T-cell (primary cell): ENCODE measurements at regions not wholly inside any gene's neighbourhood (a gene's known extent, or its start where the extent isn't known, plus 50 kb on each side); places are given as distances from the start of the nearest gene placed in this dataset.
"Not testable (repeated sequence)": the region's sequence is repeated elsewhere in the genome, so short reads cannot be mapped to it uniquely, and the experiment has no call there.

Source experiments
- ATAC-seq, 4 experiments: fragments of 200-7000 bp in 3 of 4; fragments of 150-1000 bp in 1 of 4; cut with Tn5 transposase; replicated peaks in 1 of 4; 1 replicate in 3 of 4; 2 replicates in 1 of 4; pipeline ENCODE4 v1.10.0; 2021; ENCODE audit warnings: moderate library complexity in 3 of 4, mild to moderate bottlenecking in 2 of 4, moderate number of reproducible peaks in 1 of 4
- CTCF ChIA-PET, 2 donors: fragments of 300-600 bp; sonication (Branson Sonifier 250); formaldehyde crosslinking; loops; one replicate each; lab custom pipeline; 2022; ENCODE audit warnings: antibody characterized with exemption in 2 of 2; lab: Charles Lee
- POLR2A ChIA-PET, 2 donors: fragments of 300-600 bp; sonication (Branson Sonifier 250); formaldehyde crosslinking; loops; one replicate each; lab custom pipeline; 2022; ENCODE audit warnings: antibody characterized with exemption in 2 of 2; lab: Charles Lee
- DNase-seq, 35 experiments: peaks; one replicate each; pipeline versions ENCODE4 v3.0.0 to v3.0.0-alpha.2; 2013 to 2023
- H3K27ac ChIP-seq: one replicate; pipeline ENCODE4 v1.5.1; 2013; ENCODE audit warnings: low read length
- H3K27me3 ChIP-seq, 2 experiments: replicated peaks in 1 of 2; 1 replicate in 1 of 2; 2 replicates in 1 of 2; pipeline versions ENCODE4 v1.6.1 to v1.7.0; 2013; ENCODE audit warnings: low read length in 1 of 2, mixed read lengths in 1 of 2; ENCODE audit not compliant: control insufficient read depth in 2 of 2, insufficient read depth in 2 of 2; ENCODE audit errors: extremely low read depth in 1 of 2
- H3K36me3 ChIP-seq, 2 donors: 1 replicate in 1 of 2; 2 replicates in 1 of 2; pipeline versions ENCODE4 v1.6.1 to v1.7.0; 2013; ENCODE audit warnings: low read length in 1 of 2; ENCODE audit not compliant: control insufficient read depth in 2 of 2, insufficient read depth in 1 of 2; ENCODE audit errors: extremely low read depth in 1 of 2
- H3K4me1 ChIP-seq, 2 experiments: 1 replicate in 1 of 2; 2 replicates in 1 of 2; pipeline versions ENCODE4 v1.6.1 to v1.7.0; 2013; ENCODE audit warnings: low read length in 2 of 2, mixed read lengths in 1 of 2; ENCODE audit not compliant: insufficient read depth in 2 of 2, control insufficient read depth in 1 of 2; ENCODE audit errors: extremely low read depth in 1 of 2
- H3K4me3 ChIP-seq, 2 donors: 1 replicate in 1 of 2; 2 replicates in 1 of 2; pipeline versions ENCODE4 v1.5.1 to v1.7.0; 2013; ENCODE audit warnings: mild to moderate bottlenecking in 2 of 2, low read length in 1 of 2, moderate library complexity in 1 of 2; ENCODE audit not compliant: control insufficient read depth in 1 of 2; ENCODE audit errors: extremely low read depth in 1 of 2
- H3K9me3 ChIP-seq: 2 replicates; pipeline ENCODE4 v1.7.0; 2013
- H3K27ac Mint-ChIP-seq, 2 donors: one replicate each; pipeline ENCODE4 v1.8.0; 2020 to 2021; ENCODE audit warnings: mild to moderate bottlenecking in 2 of 2, mixed read lengths in 2 of 2
- H3K27me3 Mint-ChIP-seq, 2 donors: one replicate each; pipeline ENCODE4 v1.8.0; 2021 to 2022; ENCODE audit warnings: mixed read lengths in 2 of 2
- H3K36me3 Mint-ChIP-seq: one replicate; pipeline ENCODE4 v1.8.0; 2021; ENCODE audit warnings: mixed read lengths
- H3K4me1 Mint-ChIP-seq, 3 donors: one replicate each; pipeline ENCODE4 v1.8.0; 2020 to 2022; ENCODE audit warnings: mixed read lengths in 3 of 3, mild to moderate bottlenecking in 1 of 3
- H3K4me3 Mint-ChIP-seq, 3 donors: one replicate each; pipeline ENCODE4 v1.8.0; 2020 to 2022; ENCODE audit warnings: mild to moderate bottlenecking in 3 of 3, mixed read lengths in 3 of 3, moderate library complexity in 3 of 3
- H3K9me3 Mint-ChIP-seq, 3 donors: one replicate each; pipeline ENCODE4 v1.8.0; 2020 to 2022; ENCODE audit warnings: mixed read lengths in 3 of 3
- WGBS: methylation state at CpG from one replicate; pipeline ENCODE4 v1.1.5; 2013; ENCODE audit warnings: missing lambda C conversion rate; ENCODE audit not compliant: insufficient coverage; 5-methylcytosine and 5-hydroxymethylcytosine counted together

GRCh38 chr4:134848681-134849080, 647.1 kb upstream of the PABPC4L start:
- H3K9me3 ChIP-seq: no peaks in the 10 kb centered on the region
- H3K4me1 ChIP-seq: no peaks in the 10 kb centered on the region
- H3K36me3 ChIP-seq: no peaks in the 10 kb centered on the region
- H3K27ac ChIP-seq: no peak overlapping the region
- Mint-ChIP-seq H3K27me3 (no peaks in the 10 kb centered on the region), H3K9me3 (peaks cover 4 to 14% (median 6%) of the 10 kb centered on the region in 3 donors), H3K27ac (no peak overlapping the region), H3K4me3 (no peak overlapping the region), H3K4me1 (no peaks in the 10 kb centered on the region), H3K36me3 (no peaks in the 10 kb centered on the region)
- no peak overlapping the region for H3K4me3 ChIP-seq
- ChIA-PET CTCF (no interaction called here), POLR2A (no interaction called here)
- H3K27me3 ChIP-seq: no peaks in the 10 kb centered on the region
- ATAC-seq (no peak), DNase-seq (no peak)
- WGBS: no CpG with 5 or more reads among the region's 2 CpGs

- not testable (repeated sequence) for H3K27ac Mint-ChIP-seq
- 72% methylated on average over 6 of the region's 7 CpGs for WGBS
These were observed 629.2 kb upstream of the PABPC4L start for GRCh38 chr4:134830741-134831140.

GRCh38 chr4:134812611-134813010, 611.0 kb upstream of the PABPC4L start:
- no peak for ATAC-seq
- Mint-ChIP-seq H3K36me3 (no peaks in the 10 kb centered on the region), H3K27me3 (no peaks in the 10 kb centered on the region), H3K4me1 (no peaks in the 10 kb centered on the region), H3K9me3 (peaks cover 3 to 11% (median 9%) of the 10 kb centered on the region in 3 donors), H3K27ac (no peak overlapping the region), H3K4me3 (no peak overlapping the region)
- Histone ChIP-seq H3K36me3 (no peaks in the 10 kb centered on the region), H3K9me3 (no peaks in the 10 kb centered on the region), H3K4me1 (no peaks in the 10 kb centered on the region), H3K4me3 (no peak overlapping the region), H3K27me3 (no peaks in the 10 kb centered on the region), H3K27ac (no peak overlapping the region)
- ChIA-PET CTCF (no interaction called here), POLR2A (no interaction called here)
- no peak for DNase-seq
- WGBS: 65% methylated on average over 2 of the region's 3 CpGs

More at GRCh38 chr4:134830741-134831140, 629.2 kb upstream of the PABPC4L start:
- H3K27me3 ChIP-seq, DNase-seq, H3K27ac ChIP-seq, ATAC-seq, H3K4me1 Mint-ChIP-seq, H3K36me3 ChIP-seq, H3K36me3 Mint-ChIP-seq, H3K9me3 ChIP-seq, POLR2A ChIA-PET, H3K4me1 ChIP-seq, CTCF ChIA-PET, H3K4me3 Mint-ChIP-seq, H3K4me3 ChIP-seq, H3K27me3 Mint-ChIP-seq: not testable (repeated sequence)
- peaks cover 14 to 27% (median 16%) of the 10 kb centered on the region in 3 donors for H3K9me3 Mint-ChIP-seq

- ChIA-PET CTCF (no interaction called here), POLR2A (no interaction called here)
- no CpG with 5 or more reads among the region's 3 CpGs for WGBS
- Mint-ChIP-seq H3K36me3 (no peaks in the 10 kb centered on the region), H3K4me3 (no peak overlapping the region), H3K27ac (no peak overlapping the region), H3K9me3 (peaks cover under 1 to 16% (median 15%) of the 10 kb centered on the region in 3 donors), H3K4me1 (no peaks in the 10 kb centered on the region), H3K27me3 (no peaks in the 10 kb centered on the region)
- ATAC-seq (no peak), DNase-seq (no peak)
- no peaks in the 10 kb centered on the region for H3K36me3 ChIP-seq
- no peaks in the 10 kb centered on the region for H3K4me1 ChIP-seq
- H3K27ac ChIP-seq: no peak overlapping the region
- H3K9me3 ChIP-seq: no peaks in the 10 kb centered on the region
- H3K27me3 ChIP-seq: no peaks in the 10 kb centered on the region
- H3K4me3 ChIP-seq: no peak overlapping the region
These were observed 605.7 kb upstream of the PABPC4L start for GRCh38 chr4:134807231-134807745.

GRCh38 chr4:134798573-134798972, 597.0 kb upstream of the PABPC4L start:
- Mint-ChIP-seq H3K36me3 (no peaks in the 10 kb centered on the region), H3K4me1 (no peaks in the 10 kb centered on the region), H3K9me3 (peaks cover 9 to 20% (median 18%) of the 10 kb centered on the region in 3 donors), H3K27ac (no peak overlapping the region), H3K27me3 (no peaks in the 10 kb centered on the region), H3K4me3 (no peak overlapping the region)
- Histone ChIP-seq H3K4me3 (no peak overlapping the region), H3K36me3 (no peaks in the 10 kb centered on the region), H3K27ac (no peak overlapping the region), H3K9me3 (no peaks in the 10 kb centered on the region), H3K4me1 (no peaks in the 10 kb centered on the region), H3K27me3 (no peaks in the 10 kb centered on the region)
- CTCF ChIA-PET: no interaction called here
- DNase-seq: no peak
- ATAC-seq: no peak
- POLR2A ChIA-PET: no interaction called here
- WGBS: no CpG with 5 or more reads among the region's 1 CpG

GRCh38 chr4:134787315-134787714, 585.7 kb upstream of the PABPC4L start:
- no peaks in the 10 kb centered on the region for H3K27me3 ChIP-seq
- no peak overlapping the region for H3K27ac Mint-ChIP-seq
- peaks cover 22 to 52% (median 47%) of the 10 kb centered on the region in 3 donors for H3K9me3 Mint-ChIP-seq
- no peak for ATAC-seq
- H3K4me3 Mint-ChIP-seq: no peak overlapping the region
- DNase-seq: no peak
- H3K9me3 ChIP-seq: no peaks in the 10 kb centered on the region
- no peaks in the 10 kb centered on the region for H3K27me3 Mint-ChIP-seq
- ChIA-PET CTCF (no interaction called here), POLR2A (no interaction called here)
- H3K4me1 ChIP-seq: no peaks in the 10 kb centered on the region
- H3K36me3 ChIP-seq: no peaks in the 10 kb centered on the region
- no peak overlapping the region for H3K27ac ChIP-seq
- H3K4me3 ChIP-seq: no peak overlapping the region
- no CpG with 5 or more reads among the region's 1 CpG for WGBS
- no peaks in the 10 kb centered on the region for H3K4me1 Mint-ChIP-seq
- no peaks in the 10 kb centered on the region for H3K36me3 Mint-ChIP-seq

- peaks cover 11 to 31% (median 22%) of the 10 kb centered on the region in 3 donors for H3K9me3 Mint-ChIP-seq
- POLR2A ChIA-PET: no interaction called here
- no peak for ATAC-seq
These were observed 578.7 kb upstream of the PABPC4L start for GRCh38 chr4:134780244-134780643.

More at GRCh38 chr4:134780244-134780643, 578.7 kb upstream of the PABPC4L start:
- H3K4me1 Mint-ChIP-seq: no peaks in the 10 kb centered on the region
- CTCF ChIA-PET: no interaction called here
- no peaks in the 10 kb centered on the region for H3K36me3 Mint-ChIP-seq
- H3K9me3 ChIP-seq: no peaks in the 10 kb centered on the region
- H3K27me3 ChIP-seq: no peaks in the 10 kb centered on the region
- no peaks in the 10 kb centered on the region for H3K27me3 Mint-ChIP-seq
- no CpG with 5 or more reads among the region's 2 CpGs for WGBS
- no peak overlapping the region for H3K4me3 ChIP-seq
- no peaks in the 10 kb centered on the region for H3K36me3 ChIP-seq
- DNase-seq: no peak
- H3K4me1 ChIP-seq: no peaks in the 10 kb centered on the region
- no peak overlapping the region for H3K27ac Mint-ChIP-seq
- H3K4me3 Mint-ChIP-seq: no peak overlapping the region
- no peak overlapping the region for H3K27ac ChIP-seq
